GM19468 (cell line): ENCODE measurements at regions not wholly inside any gene's neighbourhood (a gene's known extent, or its start where the extent isn't known, plus 50 kb on each side); places are given as distances from the start of the nearest gene placed in this dataset.

Experiments
- ATAC-seq: cut with Tn5 transposase; IDR thresholded peaks from one replicate; pipeline ENCODE4 v1.9.1; 2021; ENCODE audit warnings: mild to moderate bottlenecking, moderate library complexity, moderate number of reproducible peaks; ENCODE audit not compliant: unreplicated experiment; ENCODE audit errors: extremely low read depth

GRCh38 chr11:130762638-130763037, 153.6 kb downstream of the SNX19 start:
- no peak for ATAC-seq

- no peak for ATAC-seq
Observed at GRCh38 chr11:130763087-130763980, 152.9 kb downstream of the SNX19 start.

GRCh38 chr11:130765406-130765805, 150.9 kb downstream of the SNX19 start:
- ATAC-seq, result no peak

GRCh38 chr11:130765951-130766649, 150.2 kb downstream of the SNX19 start:
- no peak for ATAC-seq

- no peak for ATAC-seq
Observed at GRCh38 chr11:130766650-130767565, 149.4 kb downstream of the SNX19 start.

- ATAC-seq, result no peak
Observed at GRCh38 chr11:130769782-130770535, 146.3 kb downstream of the SNX19 start.

GRCh38 chr11:130771708-130772107, 144.6 kb downstream of the SNX19 start:
- no peak for ATAC-seq

- ATAC-seq, result no peak
Observed at GRCh38 chr11:130772266-130773227, 143.7 kb downstream of the SNX19 start.

GRCh38 chr11:130773244-130773820, 142.9 kb downstream of the SNX19 start:
- ATAC-seq, result no peak

GRCh38 chr11:130774703-130775102, 141.6 kb downstream of the SNX19 start:
- no peak for ATAC-seq

GRCh38 chr11:130775306-130776060, 140.8 kb downstream of the SNX19 start:
- no peak for ATAC-seq

GRCh38 chr11:130776061-130776419, 140.2 kb downstream of the SNX19 start:
- no peak for ATAC-seq

- no peak for ATAC-seq
Observed at GRCh38 chr11:130778026-130778425, 138.3 kb downstream of the SNX19 start.

- no peak for ATAC-seq
Observed at GRCh38 chr11:130778705-130779104, 137.6 kb downstream of the SNX19 start.

- no peak for ATAC-seq
Observed at GRCh38 chr11:130779267-130779666, 137.0 kb downstream of the SNX19 start.

- ATAC-seq, result no peak
Observed at GRCh38 chr11:130779943-130780342, 136.3 kb downstream of the SNX19 start.

- ATAC-seq, result no peak
Observed at GRCh38 chr11:130780437-130780836, 135.8 kb downstream of the SNX19 start.

- no peak for ATAC-seq
Observed at GRCh38 chr11:130781931-130782330, 134.3 kb downstream of the SNX19 start.
